GM12878 (cell line): ENCODE measurements at regions not wholly inside any gene's neighbourhood (a gene's known extent, or its start where the extent isn't known, plus 50 kb on each side); places are given as distances from the start of the nearest gene placed in this dataset.

Source experiments
- CBX3 ChIP-seq: fragments of 200-600 bp; sonication (generic); IDR thresholded peaks from 2 replicates; pipeline ENCODE4 v1.6.1; 2016; ENCODE audit warnings: low read depth, borderline replicate concordance
- DPF2 ChIP-seq: fragments of 450-650 bp; IDR thresholded peaks from 2 replicates; pipeline ENCODE4 v1.6.1; 2017; ENCODE audit warnings: mild to moderate bottlenecking
- HDAC6 ChIP-seq: fragments of 200-600 bp; sonication (generic); IDR thresholded peaks from one replicate; pipeline ENCODE4 v1.8.0; 2017; ENCODE audit warnings: antibody characterized with exemption; ENCODE audit not compliant: unreplicated experiment
- IKZF1 ChIP-seq: fragments of 450-650 bp; conservative IDR thresholded peaks from 2 replicates; pipeline ENCODE4 v1.6.1; 2017; ENCODE audit warnings: antibody characterized with exemption, mild to moderate bottlenecking
- NFIC ChIP-seq: IDR thresholded peaks from 2 replicates; pipeline ENCODE4 v1.6.1; 2012; ENCODE audit warnings: low read depth, mild to moderate bottlenecking, inconsistent platforms, low read length, moderate library complexity
- NFYB ChIP-seq: IDR thresholded peaks from 2 replicates; pipeline ENCODE4 v1.6.1; 2011; ENCODE audit warnings: low read depth, mild to moderate bottlenecking, low read length, improper control_type of control experiment, moderate library complexity; ENCODE audit not compliant: insufficient read depth
- POLR2A ChIP-seq: IDR thresholded peaks from 2 replicates; pipeline ENCODE4 v1.6.1; 2011; ENCODE audit warnings: low read depth, mild to moderate bottlenecking, low read length
- POLR2AphosphoS2 ChIP-seq: IDR thresholded peaks from 2 replicates; pipeline ENCODE4 v1.6.1; 2011; ENCODE audit warnings: low read depth, mild to moderate bottlenecking, low read length, improper control_type of control experiment, moderate library complexity
- POU2F2 ChIP-seq: IDR thresholded peaks from 3 replicates; pipeline ENCODE4 v1.6.1; 2011; ENCODE audit warnings: low read depth, mild to moderate bottlenecking, low read length, borderline replicate concordance
- SIN3A ChIP-seq: IDR thresholded peaks from 2 replicates; pipeline ENCODE4 v1.6.1; 2012; ENCODE audit warnings: low read depth, low read length, improper control_type of control experiment
- SUZ12 ChIP-seq: fragments of 200-600 bp; sonication (generic); IDR thresholded peaks from one replicate; pipeline ENCODE4 v1.6.1; 2018; ENCODE audit warnings: antibody characterized with exemption, mild to moderate bottlenecking; ENCODE audit not compliant: unreplicated experiment
- TF ChIP-seq, protein P1 (sequence below): IDR thresholded peaks from 2 replicates; pipeline ENCODE4 v1.6.1; 2012; ENCODE audit warnings: low read depth, low read length, improper control_type of control experiment
- TF ChIP-seq, protein P2 (sequence below), 3 experiments: IDR thresholded peaks in 2 of 3; conservative IDR thresholded peaks in 1 of 3; 2 replicates each; pipeline ENCODE4 v1.5.1; 2011; ENCODE audit warnings: low read depth in 3 of 3, low read length in 3 of 3, mild to moderate bottlenecking in 3 of 3, control low read depth in 2 of 3, moderate library complexity in 2 of 3, inconsistent platforms in 1 of 3, mixed read lengths in 1 of 3; ENCODE audit not compliant: control insufficient read depth in 2 of 3, insufficient read depth in 1 of 3; ENCODE audit errors: extremely low read depth in 1 of 3

DNA sequence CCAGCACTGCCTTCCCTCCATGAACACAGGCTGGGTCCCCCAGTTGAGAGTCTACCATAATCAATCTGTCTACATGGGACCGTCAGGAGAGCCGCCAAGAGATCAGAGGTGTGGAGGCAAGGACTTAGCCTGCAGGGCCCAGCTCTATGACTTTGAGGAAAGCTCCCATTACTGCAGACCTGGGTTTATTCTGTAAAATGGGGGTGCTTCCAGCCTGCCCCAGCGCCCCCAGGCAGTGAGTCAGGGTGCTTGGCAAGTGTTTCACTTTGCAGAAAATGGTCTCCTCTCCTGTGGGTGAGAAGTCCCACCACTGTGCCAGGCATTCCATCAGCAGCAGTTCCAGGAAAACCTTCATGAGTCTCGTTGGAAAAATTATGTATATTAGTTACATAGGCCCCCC is 75.5 kb upstream of the VSTM2B start:
- no peak for TF ChIP-seq POU2F2
- TF ChIP-seq, protein P1, sequence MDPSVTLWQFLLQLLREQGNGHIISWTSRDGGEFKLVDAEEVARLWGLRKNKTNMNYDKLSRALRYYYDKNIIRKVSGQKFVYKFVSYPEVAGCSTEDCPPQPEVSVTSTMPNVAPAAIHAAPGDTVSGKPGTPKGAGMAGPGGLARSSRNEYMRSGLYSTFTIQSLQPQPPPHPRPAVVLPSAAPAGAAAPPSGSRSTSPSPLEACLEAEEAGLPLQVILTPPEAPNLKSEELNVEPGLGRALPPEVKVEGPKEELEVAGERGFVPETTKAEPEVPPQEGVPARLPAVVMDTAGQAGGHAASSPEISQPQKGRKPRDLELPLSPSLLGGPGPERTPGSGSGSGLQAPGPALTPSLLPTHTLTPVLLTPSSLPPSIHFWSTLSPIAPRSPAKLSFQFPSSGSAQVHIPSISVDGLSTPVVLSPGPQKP: no peak
- TF ChIP-seq HDAC6: no peak
- TF ChIP-seq NFYB: no peak
- TF ChIP-seq POLR2AphosphoS2: no peak
- TF ChIP-seq NFIC: no peak
- no peak for TF ChIP-seq POLR2A
- TF ChIP-seq, protein P2, sequence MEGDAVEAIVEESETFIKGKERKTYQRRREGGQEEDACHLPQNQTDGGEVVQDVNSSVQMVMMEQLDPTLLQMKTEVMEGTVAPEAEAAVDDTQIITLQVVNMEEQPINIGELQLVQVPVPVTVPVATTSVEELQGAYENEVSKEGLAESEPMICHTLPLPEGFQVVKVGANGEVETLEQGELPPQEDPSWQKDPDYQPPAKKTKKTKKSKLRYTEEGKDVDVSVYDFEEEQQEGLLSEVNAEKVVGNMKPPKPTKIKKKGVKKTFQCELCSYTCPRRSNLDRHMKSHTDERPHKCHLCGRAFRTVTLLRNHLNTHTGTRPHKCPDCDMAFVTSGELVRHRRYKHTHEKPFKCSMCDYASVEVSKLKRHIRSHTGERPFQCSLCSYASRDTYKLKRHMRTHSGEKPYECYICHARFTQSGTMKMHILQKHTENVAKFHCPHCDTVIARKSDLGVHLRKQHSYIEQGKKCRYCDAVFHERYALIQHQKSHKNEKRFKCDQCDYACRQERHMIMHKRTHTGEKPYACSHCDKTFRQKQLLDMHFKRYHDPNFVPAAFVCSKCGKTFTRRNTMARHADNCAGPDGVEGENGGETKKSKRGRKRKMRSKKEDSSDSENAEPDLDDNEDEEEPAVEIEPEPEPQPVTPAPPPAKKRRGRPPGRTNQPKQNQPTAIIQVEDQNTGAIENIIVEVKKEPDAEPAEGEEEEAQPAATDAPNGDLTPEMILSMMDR (IDR thresholded peaks at IDR 0.05 in 2 of 3, conservative IDR thresholded peaks at IDR 0.05 in 1 of 3; ENCODE audit: control insufficient read depth in 2 of 3, extremely low read depth in 1 of 3, insufficient read depth in 1 of 3, low read depth in 3 of 3, low read length in 3 of 3): no peak
- no peak for TF ChIP-seq SIN3A
- TF ChIP-seq IKZF1: no peak
- no peak for TF ChIP-seq DPF2
- TF ChIP-seq CBX3: no peak
- TF ChIP-seq SUZ12: no peak
